Stomach (tissue), 4 donors: ENCODE measurements at regions not wholly inside any gene's neighbourhood (a gene's known extent, or its start where the extent isn't known, plus 50 kb on each side); places are given as distances from the start of the nearest gene placed in this dataset.

Experiments used
- CTCF ChIP-seq, 7 experiments: fragments of 450-650 bp in 4 of 7; fragments of 200-600 bp in 3 of 7; sonication (generic) in 3 of 7; IDR thresholded peaks; one replicate each; pipeline ENCODE4 v1.5.1; 2016 to 2019; ENCODE audit warnings: antibody characterized with exemption in 7 of 7, control low read depth in 2 of 7, mild to moderate bottlenecking in 1 of 7
- POLR2A ChIP-seq, 4 donors: fragments of 450-650 bp; IDR thresholded peaks; one replicate each; pipeline ENCODE4 v1.6.1; 2016; ENCODE audit warnings: antibody characterized with exemption in 4 of 4, control low read depth in 2 of 4, mild to moderate bottlenecking in 1 of 4, moderate library complexity in 1 of 4
- POLR2AphosphoS5 ChIP-seq, 3 donors: sonication (generic); formaldehyde crosslinking; IDR thresholded peaks; one replicate each; pipeline ENCODE4 v1.6.1; 2016; ENCODE audit warnings: antibody characterized with exemption in 3 of 3

GRCh38 chr6:105785066-105785811 lies 300.9 kb upstream of the PRDM1 start:
- TF ChIP-seq CTCF (IDR thresholded peaks at IDR 0.05) (no peak), POLR2A (IDR thresholded peaks at IDR 0.05) (no peak), POLR2AphosphoS5 (IDR thresholded peaks at IDR 0.05) (no peak)
